GM21367 (cell line): ENCODE measurements at regions not wholly inside any gene's neighbourhood (a gene's known extent, or its start where the extent isn't known, plus 50 kb on each side); places are given as distances from the start of the nearest gene placed in this dataset.
"Not testable (repeated sequence)": the region's sequence is repeated elsewhere in the genome, so short reads cannot be mapped to it uniquely, and the experiment has no call there.

Experiments used
- ATAC-seq: cut with Tn5 transposase; IDR thresholded peaks from one replicate; pipeline ENCODE4 v1.9.1; 2021; ENCODE audit not compliant: unreplicated experiment

GRCh38 chr6:163707387-163708355 is 293.2 kb downstream of the QKI start:
- ATAC-seq = peak; percentile 44

- ATAC-seq = no peak
These were observed 292.1 kb downstream of the QKI start for GRCh38 chr6:163706500-163707087.

- ATAC-seq = peak; percentile 49
These were observed 291.4 kb downstream of the QKI start for GRCh38 chr6:163705923-163706322.

- ATAC-seq = peak; percentile 31
These were observed 288.2 kb downstream of the QKI start for GRCh38 chr6:163702736-163703135.

GRCh38 chr6:163701762-163702161 is 287.2 kb downstream of the QKI start:
- no peak for ATAC-seq

- no peak for ATAC-seq
These were observed 283.6 kb downstream of the QKI start for GRCh38 chr6:163698086-163698485.

GRCh38 chr6:163696311-163696710 is 281.8 kb downstream of the QKI start:
- not testable (repeated sequence) for ATAC-seq

GRCh38 chr6:163695414-163695864 is 280.9 kb downstream of the QKI start:
- ATAC-seq = no peak

GRCh38 chr6:163694988-163695398 is 280.5 kb downstream of the QKI start:
- no peak for ATAC-seq

GRCh38 chr6:163694072-163694471 is 279.6 kb downstream of the QKI start:
- no peak for ATAC-seq

GRCh38 chr6:163691049-163691448 is 276.5 kb downstream of the QKI start:
- ATAC-seq = no peak

- no peak for ATAC-seq
These were observed 274.3 kb downstream of the QKI start for GRCh38 chr6:163688739-163689362.

- ATAC-seq = no peak
These were observed 272.6 kb downstream of the QKI start for GRCh38 chr6:163687075-163687474.

- ATAC-seq = no peak
These were observed 271.8 kb downstream of the QKI start for GRCh38 chr6:163686301-163686700.

- ATAC-seq = no peak
These were observed 268.6 kb downstream of the QKI start for GRCh38 chr6:163683105-163683622.

GRCh38 chr6:163679753-163680152 is 265.2 kb downstream of the QKI start:
- no peak for ATAC-seq

GRCh38 chr6:163679012-163679660 is 264.6 kb downstream of the QKI start:
- ATAC-seq = no peak

GRCh38 chr6:163675611-163676010 is 261.1 kb downstream of the QKI start:
- no peak for ATAC-seq

- ATAC-seq = no peak
These were observed 258.2 kb downstream of the QKI start for GRCh38 chr6:163672710-163673109.

GRCh38 chr6:163671791-163672190 is 257.3 kb downstream of the QKI start:
- no peak for ATAC-seq

- no peak for ATAC-seq
These were observed 256.8 kb downstream of the QKI start for GRCh38 chr6:163671355-163671754.
